Hepatocyte (in vitro differentiated cells): ENCODE measurements at regions not wholly inside any gene's neighbourhood (a gene's known extent, or its start where the extent isn't known, plus 50 kb on each side); places are given as distances from the start of the nearest gene placed in this dataset.

ENCODE experiments used
- EZH2 ChIP-seq: fragments of 200-600 bp; sonication (generic); IDR thresholded peaks from 2 replicates; pipeline ENCODE4 v1.6.1; 2016; ENCODE audit warnings: antibody characterized with exemption, mild to moderate bottlenecking, borderline replicate concordance
- EZH2phosphoT487 ChIP-seq: fragments of 200-600 bp; sonication (generic); IDR thresholded peaks from one replicate; pipeline ENCODE4 v1.6.1; 2018; ENCODE audit warnings: antibody characterized with exemption, mild to moderate bottlenecking, low read depth, moderate library complexity; ENCODE audit not compliant: unreplicated experiment, severe bottlenecking
- TF ChIP-seq, protein P1 (sequence below): fragments of 200-600 bp; sonication (generic); IDR thresholded peaks from 2 replicates; pipeline ENCODE4 v1.5.1; 2016; ENCODE audit warnings: antibody characterized with exemption, mild to moderate bottlenecking; ENCODE audit not compliant: poor library complexity

DNA sequence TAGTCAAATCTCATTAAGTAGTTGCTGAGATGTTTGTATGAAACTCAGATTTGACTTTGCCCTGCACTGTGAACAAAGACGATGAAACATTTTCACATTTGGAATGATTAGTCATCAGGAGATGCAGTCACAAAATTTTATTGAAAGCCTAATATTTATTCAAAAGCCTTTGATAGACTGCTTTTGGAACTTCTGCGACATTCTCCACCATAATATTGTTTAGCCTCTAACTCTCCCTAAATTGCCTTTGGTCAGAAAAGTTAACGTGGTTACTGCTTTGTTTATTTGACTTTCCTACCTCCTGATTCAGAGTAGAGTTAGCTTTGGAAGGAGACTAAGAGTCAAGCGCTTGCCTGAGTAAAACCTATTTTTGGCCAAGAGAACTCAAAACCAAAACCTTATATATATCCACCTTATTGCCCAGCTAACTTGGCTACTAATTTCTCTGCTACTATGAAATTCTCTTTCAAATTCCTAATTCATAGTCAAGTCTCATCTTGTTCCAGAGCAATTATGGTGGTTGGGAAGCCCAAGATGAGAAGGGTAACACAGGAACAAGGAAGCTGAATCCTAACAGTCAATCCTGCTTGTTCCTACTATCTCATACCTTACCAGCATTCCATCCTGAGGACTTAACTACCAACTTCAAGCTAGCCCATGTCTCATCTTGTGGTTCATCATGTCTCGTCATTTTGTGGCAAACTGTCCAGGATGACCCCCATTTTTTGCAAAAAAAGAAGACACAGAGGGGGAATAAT lies 429.6 kb downstream of the USP25 start:
- TF ChIP-seq, protein P1, sequence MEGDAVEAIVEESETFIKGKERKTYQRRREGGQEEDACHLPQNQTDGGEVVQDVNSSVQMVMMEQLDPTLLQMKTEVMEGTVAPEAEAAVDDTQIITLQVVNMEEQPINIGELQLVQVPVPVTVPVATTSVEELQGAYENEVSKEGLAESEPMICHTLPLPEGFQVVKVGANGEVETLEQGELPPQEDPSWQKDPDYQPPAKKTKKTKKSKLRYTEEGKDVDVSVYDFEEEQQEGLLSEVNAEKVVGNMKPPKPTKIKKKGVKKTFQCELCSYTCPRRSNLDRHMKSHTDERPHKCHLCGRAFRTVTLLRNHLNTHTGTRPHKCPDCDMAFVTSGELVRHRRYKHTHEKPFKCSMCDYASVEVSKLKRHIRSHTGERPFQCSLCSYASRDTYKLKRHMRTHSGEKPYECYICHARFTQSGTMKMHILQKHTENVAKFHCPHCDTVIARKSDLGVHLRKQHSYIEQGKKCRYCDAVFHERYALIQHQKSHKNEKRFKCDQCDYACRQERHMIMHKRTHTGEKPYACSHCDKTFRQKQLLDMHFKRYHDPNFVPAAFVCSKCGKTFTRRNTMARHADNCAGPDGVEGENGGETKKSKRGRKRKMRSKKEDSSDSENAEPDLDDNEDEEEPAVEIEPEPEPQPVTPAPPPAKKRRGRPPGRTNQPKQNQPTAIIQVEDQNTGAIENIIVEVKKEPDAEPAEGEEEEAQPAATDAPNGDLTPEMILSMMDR, result no peak
- TF ChIP-seq EZH2phosphoT487 (no peak), EZH2 (no peak)
